CD14-positive monocyte (primary cell): ENCODE measurements at regions not wholly inside any gene's neighbourhood (a gene's known extent, or its start where the extent isn't known, plus 50 kb on each side); places are given as distances from the start of the nearest gene placed in this dataset.

Experiments used
- DNase-seq, 3 donors: peaks; one replicate each; pipeline ENCODE4 v3.0.0-alpha.2; 2011 to 2022
- H2AFZ ChIP-seq: 2 replicates; pipeline ENCODE4 v1.6.0; 2012; ENCODE audit warnings: mild to moderate bottlenecking, low read depth, low read length, inconsistent platforms; ENCODE audit not compliant: insufficient read depth, poor library complexity, severe bottlenecking
- H3K27ac ChIP-seq, 2 donors: 1 replicate in 1 of 2; 2 replicates in 1 of 2; pipeline ENCODE4 v1.5.1; 2012 to 2013; ENCODE audit warnings: low read length in 2 of 2, control low read depth in 1 of 2, inconsistent platforms in 1 of 2, low read depth in 1 of 2, mild to moderate bottlenecking in 1 of 2
- H3K27me3 ChIP-seq, 2 donors: one replicate each; pipeline versions ENCODE4 v1.6.0 to v1.6.1; 2011 to 2013; ENCODE audit warnings: low read length in 2 of 2; ENCODE audit not compliant: control insufficient read depth in 2 of 2, insufficient read depth in 2 of 2
- H3K36me3 ChIP-seq, 2 donors: replicated peaks in 1 of 2; 1 replicate in 1 of 2; 2 replicates in 1 of 2; pipeline versions ENCODE4 v1.5.1 to v1.6.1; 2012 to 2013; ENCODE audit warnings: low read length in 2 of 2, control low read depth in 1 of 2, inconsistent platforms in 1 of 2, mild to moderate bottlenecking in 1 of 2; ENCODE audit not compliant: insufficient read depth in 2 of 2, control insufficient read depth in 1 of 2
- H3K4me1 ChIP-seq, 2 donors: 1 replicate in 1 of 2; 2 replicates in 1 of 2; pipeline versions ENCODE4 v1.5.1 to v1.6.1; 2012 to 2013; ENCODE audit warnings: low read length in 2 of 2, control low read depth in 1 of 2, inconsistent platforms in 1 of 2, mild to moderate bottlenecking in 1 of 2, moderate library complexity in 1 of 2; ENCODE audit not compliant: insufficient read depth in 2 of 2, control insufficient read depth in 1 of 2
- H3K4me2 ChIP-seq: replicated peaks from 2 replicates; pipeline ENCODE3; 2012; ENCODE audit warnings: low read length, moderate library complexity, mild to moderate bottlenecking; ENCODE audit not compliant: poor library complexity, severe bottlenecking; ENCODE audit errors: extremely low read depth
- H3K4me3 ChIP-seq, 3 experiments: fragments of 200-600 bp in 1 of 3; sonication (generic) in 1 of 3; replicated peaks in 1 of 3; 1 replicate in 2 of 3; 2 replicates in 1 of 3; pipeline ENCODE4 v1.5.1; 2011 to 2013; ENCODE audit warnings: low read length in 3 of 3, mild to moderate bottlenecking in 3 of 3, control low read depth in 2 of 3, low read depth in 2 of 3, inconsistent platforms in 1 of 3, moderate library complexity in 1 of 3
- H3K79me2 ChIP-seq: 2 replicates; pipeline ENCODE4 v1.6.0; 2012; ENCODE audit warnings: mild to moderate bottlenecking, control low read depth, inconsistent platforms, low read length, moderate library complexity; ENCODE audit not compliant: insufficient read depth
- H3K9ac ChIP-seq: 2 replicates; pipeline ENCODE4 v1.6.0; 2017; ENCODE audit warnings: low read length, mild to moderate bottlenecking; ENCODE audit not compliant: insufficient read depth, poor library complexity, severe bottlenecking
- H3K9me3 ChIP-seq, 2 donors: replicated peaks in 1 of 2; 1 replicate in 1 of 2; 2 replicates in 1 of 2; pipeline versions ENCODE4 v1.5.1 to v1.6.1; 2012 to 2013; ENCODE audit warnings: low read length in 2 of 2, control low read depth in 1 of 2; ENCODE audit not compliant: control insufficient read depth in 1 of 2, insufficient read depth in 1 of 2
- H4K20me1 ChIP-seq: 2 replicates; pipeline ENCODE4 v1.6.0; 2012; ENCODE audit warnings: mild to moderate bottlenecking, low read length, control low read depth, moderate library complexity; ENCODE audit not compliant: insufficient read depth
- H3K27ac Mint-ChIP-seq, 7 donors: one replicate each; pipeline ENCODE4 v1.8.0; 2020; ENCODE audit warnings: mild to moderate bottlenecking in 7 of 7, mixed read lengths in 7 of 7, moderate library complexity in 6 of 7, inconsistent platforms in 2 of 7
- H3K27me3 Mint-ChIP-seq, 3 donors: one replicate each; pipeline ENCODE4 v1.8.0; 2021 to 2022; ENCODE audit warnings: low read depth in 3 of 3, mild to moderate bottlenecking in 3 of 3, mixed read lengths in 3 of 3, moderate library complexity in 3 of 3, inconsistent platforms in 1 of 3
- H3K36me3 Mint-ChIP-seq, 2 donors: one replicate each; pipeline ENCODE4 v1.8.0; 2020; ENCODE audit warnings: mixed read lengths in 2 of 2, inconsistent platforms in 1 of 2, mild to moderate bottlenecking in 1 of 2
- H3K4me1 Mint-ChIP-seq: one replicate; pipeline ENCODE4 v1.8.0; 2020; ENCODE audit warnings: mild to moderate bottlenecking, mixed read lengths
- H3K4me3 Mint-ChIP-seq, 2 donors: one replicate each; pipeline ENCODE4 v1.8.0; 2020; ENCODE audit warnings: mild to moderate bottlenecking in 2 of 2, mixed read lengths in 2 of 2, moderate library complexity in 1 of 2
- H3K9me3 Mint-ChIP-seq, 7 donors: one replicate each; pipeline ENCODE4 v1.8.0; 2020 to 2022; ENCODE audit warnings: mixed read lengths in 7 of 7, mild to moderate bottlenecking in 6 of 7, moderate library complexity in 6 of 7, inconsistent platforms in 2 of 7
- WGBS: methylation state at CpG from one replicate; pipeline ENCODE4 v1.1.5; 2013; ENCODE audit warnings: missing lambda C conversion rate; ENCODE audit not compliant: insufficient coverage; 5-methylcytosine and 5-hydroxymethylcytosine counted together
- intact Hi-C, 2 donors: fragments of 100-400 bp; cut with micrococcal nuclease; formaldehyde crosslinking; loops; one replicate each; pipeline versions ENCODE4 v1.15.0 to v1.15.1; 2023
- TF ChIP-seq, protein P1 (sequence below): fragments of 200-600 bp; IDR thresholded peaks from one replicate; pipeline ENCODE4 v1.8.0; 2022; ENCODE audit warnings: antibody characterized with exemption, mild to moderate bottlenecking

DNA sequence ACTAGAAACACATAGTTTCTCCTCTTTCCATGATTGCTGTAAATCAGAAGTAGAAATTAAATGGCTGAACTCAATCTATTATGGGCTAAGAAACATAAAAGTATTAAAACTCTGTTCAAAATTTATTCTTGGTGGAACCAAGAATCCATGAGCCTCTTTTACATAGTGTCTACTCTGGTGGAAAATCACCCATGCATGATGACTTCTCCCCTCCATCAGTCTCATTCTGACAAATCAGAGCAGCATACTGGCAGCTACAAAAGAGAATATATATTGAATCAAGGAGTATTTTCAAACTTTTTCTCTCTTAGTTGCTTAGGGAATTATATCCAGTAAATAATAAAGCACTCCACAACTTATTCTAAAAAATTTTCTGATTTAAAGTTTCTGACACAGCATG lies 536.9 kb upstream of the CCDC54 start:
- Histone ChIP-seq H3K4me3 (no peak overlapping the region), H3K9me3 (peaks cover 6 to 7% of the 10 kb centered on the region in 2 donors), H2AFZ (no peak overlapping the region), H3K9ac (no peak overlapping the region), H3K4me2 (no peak overlapping the region), H3K4me1 (no peaks in the 10 kb centered on the region), H3K79me2 (no peaks in the 10 kb centered on the region), H4K20me1 (no peaks in the 10 kb centered on the region), H3K36me3 (no peaks in the 10 kb centered on the region), H3K27me3 (no peaks in the 10 kb centered on the region), H3K27ac (no peak overlapping the region)
- no peaks in the 10 kb centered on the region for H3K4me1 Mint-ChIP-seq
- intact Hi-C loops, result no loop called here
- TF ChIP-seq, protein P1, sequence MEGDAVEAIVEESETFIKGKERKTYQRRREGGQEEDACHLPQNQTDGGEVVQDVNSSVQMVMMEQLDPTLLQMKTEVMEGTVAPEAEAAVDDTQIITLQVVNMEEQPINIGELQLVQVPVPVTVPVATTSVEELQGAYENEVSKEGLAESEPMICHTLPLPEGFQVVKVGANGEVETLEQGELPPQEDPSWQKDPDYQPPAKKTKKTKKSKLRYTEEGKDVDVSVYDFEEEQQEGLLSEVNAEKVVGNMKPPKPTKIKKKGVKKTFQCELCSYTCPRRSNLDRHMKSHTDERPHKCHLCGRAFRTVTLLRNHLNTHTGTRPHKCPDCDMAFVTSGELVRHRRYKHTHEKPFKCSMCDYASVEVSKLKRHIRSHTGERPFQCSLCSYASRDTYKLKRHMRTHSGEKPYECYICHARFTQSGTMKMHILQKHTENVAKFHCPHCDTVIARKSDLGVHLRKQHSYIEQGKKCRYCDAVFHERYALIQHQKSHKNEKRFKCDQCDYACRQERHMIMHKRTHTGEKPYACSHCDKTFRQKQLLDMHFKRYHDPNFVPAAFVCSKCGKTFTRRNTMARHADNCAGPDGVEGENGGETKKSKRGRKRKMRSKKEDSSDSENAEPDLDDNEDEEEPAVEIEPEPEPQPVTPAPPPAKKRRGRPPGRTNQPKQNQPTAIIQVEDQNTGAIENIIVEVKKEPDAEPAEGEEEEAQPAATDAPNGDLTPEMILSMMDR, result no peak
- H3K36me3 Mint-ChIP-seq, result no peaks in the 10 kb centered on the region
- no peak overlapping the region for H3K4me3 Mint-ChIP-seq
- no peak for DNase-seq
- no peak overlapping the region for H3K27ac Mint-ChIP-seq
- H3K27me3 Mint-ChIP-seq, result no peaks in the 10 kb centered on the region
- H3K9me3 Mint-ChIP-seq, result peaks cover 4 to 11% (median 8%) of the 10 kb centered on the region in 7 donors

DNA sequence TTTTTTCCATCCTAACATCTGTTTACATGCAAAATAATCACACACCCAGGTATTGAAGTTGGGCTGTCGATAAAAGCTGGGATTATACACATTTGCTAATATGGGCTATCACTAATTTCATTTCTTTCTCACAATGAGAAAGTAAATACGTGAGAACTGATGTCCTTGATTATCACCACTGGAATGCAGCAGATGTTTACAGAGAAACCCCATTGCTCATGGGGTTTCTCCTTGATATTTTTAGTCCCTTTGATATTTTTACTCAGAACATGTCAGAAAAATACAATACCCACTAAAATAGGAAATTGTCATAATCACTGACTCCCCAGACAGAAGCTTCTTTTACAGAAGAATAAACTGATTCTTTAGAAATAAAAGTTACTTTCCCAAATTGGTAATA lies 535.1 kb upstream of the CCDC54 start:
- no peaks in the 10 kb centered on the region for H3K79me2 ChIP-seq
- no peak overlapping the region for H3K4me2 ChIP-seq
- no peaks in the 10 kb centered on the region for H3K36me3 Mint-ChIP-seq
- H2AFZ ChIP-seq, result no peak overlapping the region
- H3K9me3 Mint-ChIP-seq, result peaks cover 2 to 11% (median 8%) of the 10 kb centered on the region in 7 donors
- H3K27me3 Mint-ChIP-seq, result no peaks in the 10 kb centered on the region
- TF ChIP-seq, protein P1, result no peak
- H3K27ac Mint-ChIP-seq, result no peak overlapping the region
- H3K9ac ChIP-seq, result no peak overlapping the region
- no peaks in the 10 kb centered on the region for H3K4me1 Mint-ChIP-seq
- intact Hi-C loops, result no loop called here
- DNase-seq, result no peak
- 100% methylated on average over 1 of the region's 2 CpGs for WGBS
- H4K20me1 ChIP-seq, result no peaks in the 10 kb centered on the region
- H3K4me3 ChIP-seq, result no peak overlapping the region
- H3K27me3 ChIP-seq, result no peaks in the 10 kb centered on the region
- no peak overlapping the region for H3K27ac ChIP-seq
- H3K4me3 Mint-ChIP-seq, result no peak overlapping the region
- H3K36me3 ChIP-seq, result no peaks in the 10 kb centered on the region
- H3K4me1 ChIP-seq, result no peaks in the 10 kb centered on the region
- H3K9me3 ChIP-seq, result peaks cover 6 to 7% of the 10 kb centered on the region in 2 donors
